HG02852 (cell line): ENCODE measurements at regions not wholly inside any gene's neighbourhood (a gene's known extent, or its start where the extent isn't known, plus 50 kb on each side); places are given as distances from the start of the nearest gene placed in this dataset.

Experiments
- ATAC-seq: cut with Tn5 transposase; IDR thresholded peaks from one replicate; pipeline ENCODE4 v1.9.1; 2021; ENCODE audit warnings: mild to moderate bottlenecking, moderate library complexity; ENCODE audit not compliant: unreplicated experiment

DNA sequence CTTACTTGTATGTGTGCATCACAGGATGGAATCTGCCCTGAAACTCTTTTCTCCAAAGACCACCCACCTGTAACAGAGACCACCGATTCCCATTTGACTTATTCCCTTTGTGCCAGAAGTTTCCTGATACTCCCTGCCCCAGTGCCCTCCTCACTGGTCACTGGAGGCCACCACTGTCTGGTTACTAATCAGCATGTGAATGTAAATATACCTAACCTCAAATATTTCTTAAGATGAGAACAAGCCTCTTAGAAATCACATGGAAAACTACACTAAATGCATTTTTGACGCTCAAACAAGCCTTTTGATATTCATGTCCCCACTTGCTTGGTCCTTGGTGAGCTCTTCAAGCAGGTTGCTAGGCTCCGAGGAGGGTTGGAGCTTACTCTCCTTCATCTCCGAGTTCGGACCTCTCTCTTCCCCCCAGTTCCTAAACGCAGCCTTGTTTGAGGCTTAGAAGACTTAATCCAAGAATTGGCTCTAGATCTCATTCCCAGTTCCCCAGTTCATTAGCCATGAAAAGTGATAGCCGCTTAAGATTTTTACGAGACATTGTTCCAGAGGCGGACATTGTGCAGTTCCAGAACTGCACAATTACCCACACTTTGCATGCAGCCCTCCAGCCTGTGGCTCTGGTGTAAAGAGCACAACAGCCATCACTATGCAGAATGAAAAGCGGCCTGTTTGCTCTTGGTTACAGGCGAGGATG, 579.2 kb upstream of the PSMD7 start:
- no peak for ATAC-seq

DNA sequence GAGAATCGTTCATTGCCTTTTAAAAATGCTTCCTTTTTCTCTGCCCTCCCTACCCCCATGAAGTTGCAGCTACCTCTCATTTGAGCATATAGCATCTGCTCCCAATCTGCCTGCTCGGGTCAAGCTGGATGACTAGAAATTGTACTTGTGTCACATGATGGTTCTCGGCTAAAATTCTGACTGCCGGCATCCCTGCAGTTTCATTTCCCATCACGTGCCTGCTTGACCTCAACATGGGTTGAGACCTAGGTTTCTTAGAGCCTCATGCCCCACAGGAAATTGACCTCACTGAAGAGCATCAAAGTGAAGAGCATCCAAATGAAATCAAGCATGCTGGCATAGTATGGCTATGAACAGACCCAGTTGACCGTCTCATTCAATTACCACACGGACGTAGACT, 581.6 kb upstream of the PSMD7 start:
- ATAC-seq = no peak

DNA sequence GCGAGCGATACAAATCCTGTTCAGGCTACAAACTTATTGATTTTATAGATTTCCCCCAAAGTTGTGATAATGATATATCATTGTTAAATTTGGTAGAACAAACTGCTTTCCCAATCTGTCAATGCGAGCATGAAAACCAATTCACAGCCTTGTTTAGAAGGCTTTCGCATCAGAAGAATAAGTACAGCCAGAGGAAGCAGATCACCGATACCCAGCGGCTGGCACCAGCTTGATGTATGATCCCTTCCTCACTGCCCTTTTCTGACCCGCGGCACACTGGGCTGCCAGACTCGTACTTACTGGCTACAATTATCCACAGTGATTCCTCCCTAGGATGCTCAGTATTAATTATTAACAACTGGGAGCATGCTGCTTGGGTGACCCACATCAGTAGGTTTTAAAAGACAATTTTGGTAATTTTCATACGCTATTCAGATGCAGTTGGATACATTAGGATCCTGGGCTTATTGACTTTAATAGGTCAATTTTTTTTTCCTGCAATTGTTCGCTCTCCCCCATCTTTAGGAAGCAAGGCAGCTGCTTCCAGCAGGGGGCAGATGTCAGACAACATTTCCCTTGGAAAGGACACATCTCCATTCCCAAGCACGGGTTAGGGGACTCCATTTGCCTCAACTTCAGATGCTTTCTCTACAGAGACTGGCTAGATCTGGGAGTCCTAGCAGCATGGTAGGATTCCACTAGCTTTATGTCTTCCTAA, 582.7 kb upstream of the PSMD7 start:
- ATAC-seq = no peak

DNA sequence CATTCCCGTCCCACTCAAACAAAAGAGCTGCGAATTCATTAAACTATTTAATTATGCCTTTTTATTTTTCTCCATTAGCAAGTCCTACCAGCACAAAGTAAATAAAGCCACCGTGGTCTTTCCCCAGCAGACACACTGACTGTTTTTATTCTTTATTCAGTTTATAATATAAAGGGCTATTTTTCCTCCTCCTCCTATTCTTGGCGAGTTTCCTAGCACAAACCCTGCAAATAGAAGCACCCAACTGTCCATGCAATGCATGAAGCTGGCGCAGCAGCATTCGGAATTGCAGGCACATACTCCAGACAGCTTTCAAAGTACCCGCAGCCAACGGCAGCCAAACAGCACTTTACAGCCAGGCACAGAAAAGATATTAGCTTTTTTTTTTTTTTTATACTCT, 583.4 kb upstream of the PSMD7 start:
- no peak for ATAC-seq

DNA sequence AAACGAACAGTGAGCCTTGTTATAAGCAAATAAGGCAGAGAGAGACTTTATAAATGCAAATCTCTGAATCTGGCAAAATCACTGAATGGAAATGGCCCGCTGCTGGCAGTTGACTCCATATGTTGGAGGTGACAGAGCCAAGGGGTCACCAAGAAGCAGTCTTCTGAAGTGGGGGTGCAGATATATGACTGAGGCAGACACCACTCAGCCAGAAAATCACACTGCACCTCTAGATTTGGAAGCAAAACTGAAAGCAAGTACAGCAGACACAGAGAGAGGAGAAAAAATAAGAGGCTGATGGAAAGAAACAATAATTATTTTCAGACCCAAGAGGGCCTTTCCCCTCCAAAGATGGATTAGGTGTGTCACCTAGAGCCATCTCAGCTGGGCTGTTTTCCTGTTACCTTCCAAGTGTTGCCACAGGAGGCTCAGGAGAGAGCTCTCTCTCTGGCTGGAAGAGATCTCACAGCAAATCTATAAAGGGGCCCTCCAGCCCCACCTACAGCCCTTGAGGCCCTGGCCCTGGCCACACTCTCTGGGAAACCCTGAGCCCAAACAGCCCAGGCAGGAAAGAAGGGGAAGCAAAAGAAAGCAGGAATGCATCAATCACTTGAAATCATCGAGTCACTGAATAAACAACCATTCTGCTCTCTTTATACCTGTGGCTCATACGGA, 585.1 kb upstream of the PSMD7 start:
- ATAC-seq = no peak

DNA sequence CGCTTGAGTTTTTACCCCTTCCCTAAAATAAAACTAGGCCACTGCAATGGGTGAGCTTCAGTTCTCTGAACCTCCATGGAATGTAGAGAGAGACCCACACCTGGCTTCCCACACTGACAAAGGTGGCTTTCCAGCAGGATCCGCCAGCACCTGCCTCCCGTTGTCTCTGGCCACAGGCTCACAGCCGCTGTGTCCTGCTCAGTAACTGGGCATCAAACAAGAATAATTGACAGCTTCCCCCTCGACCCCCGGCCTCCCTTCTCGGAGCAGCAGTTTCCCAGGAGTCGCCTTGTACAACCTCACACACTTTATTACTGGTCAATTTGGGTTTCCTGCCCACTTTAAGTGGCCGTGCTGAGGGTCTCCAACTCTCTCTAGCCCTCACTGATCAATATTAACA, 586.1 kb upstream of the PSMD7 start:
- ATAC-seq = no peak

DNA sequence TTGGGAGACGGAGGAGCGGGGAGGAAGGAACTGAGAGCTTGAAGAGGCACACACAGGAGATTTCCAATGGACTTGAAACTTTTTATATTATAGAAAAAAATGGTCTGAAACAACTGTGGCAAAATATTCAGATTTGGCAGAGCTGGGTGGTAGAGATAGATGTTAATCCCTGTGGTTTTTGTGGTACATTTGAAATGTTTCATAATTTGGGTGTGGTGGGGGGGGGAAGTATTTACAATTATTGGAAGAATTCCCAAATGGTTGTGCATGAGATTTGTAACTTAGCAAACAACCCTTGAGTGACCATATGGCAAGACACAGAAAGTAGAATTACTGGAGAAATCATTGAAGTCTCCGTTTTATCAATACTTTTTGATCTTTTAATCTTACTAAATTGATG, 588.8 kb upstream of the PSMD7 start:
- no peak for ATAC-seq

DNA sequence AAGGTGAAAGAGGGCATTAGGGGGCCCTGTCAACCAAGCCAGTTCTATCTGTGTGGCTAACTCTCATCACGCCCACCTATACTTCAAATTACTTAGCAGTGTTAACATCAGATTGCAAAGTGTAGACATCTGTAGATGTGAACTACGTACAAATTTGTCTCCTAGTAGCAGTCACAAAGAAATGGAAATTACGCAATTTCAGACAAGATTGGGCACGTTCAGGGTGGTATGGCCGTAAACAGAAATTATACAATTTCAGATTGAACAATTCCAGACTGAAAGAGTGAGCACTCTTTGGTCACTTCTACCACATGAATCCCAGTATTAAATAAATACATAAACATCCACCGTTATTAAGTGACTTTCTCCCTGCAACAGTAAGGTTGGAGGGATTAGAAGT, 592.7 kb upstream of the PSMD7 start:
- ATAC-seq = no peak

DNA sequence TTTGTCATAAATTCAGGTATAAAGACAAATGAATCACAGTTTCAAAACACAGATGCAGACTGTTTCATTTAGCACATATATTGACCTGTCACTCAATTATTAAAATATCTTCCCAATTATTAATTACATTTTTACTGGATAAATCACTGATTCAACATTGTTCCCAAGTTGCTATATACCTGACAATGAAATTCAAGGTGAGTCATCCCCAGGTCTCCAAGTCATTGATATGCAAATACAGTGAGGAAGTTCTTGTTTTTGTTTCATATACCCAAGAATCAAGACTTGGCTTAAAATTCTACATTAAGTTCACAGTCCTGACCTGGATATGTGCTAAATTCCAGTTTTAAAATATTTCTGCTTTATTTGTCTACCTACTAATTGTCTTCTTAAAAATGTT, 599.3 kb upstream of the PSMD7 start:
- ATAC-seq = no peak

DNA sequence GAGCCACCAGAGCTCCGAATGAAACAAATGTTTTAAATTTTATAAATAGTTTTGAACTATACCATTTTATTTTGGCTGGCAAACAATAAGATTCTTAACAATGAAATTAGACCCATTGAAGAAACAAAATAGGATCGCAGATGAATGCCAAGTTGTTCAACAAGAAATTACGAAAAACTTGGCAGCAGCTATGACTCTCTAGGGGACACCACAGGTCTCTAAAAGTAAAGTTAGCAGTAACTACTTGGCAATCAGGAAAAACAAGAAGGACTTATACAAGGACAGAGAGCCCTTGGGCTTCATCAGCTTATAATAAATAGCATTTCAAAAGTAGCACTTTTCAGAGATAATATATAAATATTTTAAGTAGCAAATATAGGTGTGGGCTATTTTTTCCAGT, 603.8 kb upstream of the PSMD7 start:
- no peak for ATAC-seq

DNA sequence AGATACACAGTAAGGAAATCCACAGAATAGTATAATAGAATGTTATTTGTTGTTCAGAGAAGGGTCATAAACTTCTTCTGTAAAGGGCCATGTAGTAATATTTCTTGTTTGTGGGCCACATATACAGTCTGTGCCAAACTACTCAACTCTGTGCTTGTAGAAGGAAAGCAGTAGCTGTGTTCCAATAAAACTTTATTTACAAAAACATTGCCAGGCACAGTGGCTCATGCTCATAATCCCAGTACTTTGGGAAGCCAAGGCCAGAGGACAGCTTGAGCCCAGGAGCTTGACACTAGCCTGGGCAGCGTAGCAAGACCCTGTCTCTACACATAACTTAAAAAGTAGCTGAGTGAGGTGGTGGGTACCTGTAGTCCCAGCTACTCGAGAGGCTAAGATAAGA, 612.8 kb upstream of the PSMD7 start:
- no peak for ATAC-seq

DNA sequence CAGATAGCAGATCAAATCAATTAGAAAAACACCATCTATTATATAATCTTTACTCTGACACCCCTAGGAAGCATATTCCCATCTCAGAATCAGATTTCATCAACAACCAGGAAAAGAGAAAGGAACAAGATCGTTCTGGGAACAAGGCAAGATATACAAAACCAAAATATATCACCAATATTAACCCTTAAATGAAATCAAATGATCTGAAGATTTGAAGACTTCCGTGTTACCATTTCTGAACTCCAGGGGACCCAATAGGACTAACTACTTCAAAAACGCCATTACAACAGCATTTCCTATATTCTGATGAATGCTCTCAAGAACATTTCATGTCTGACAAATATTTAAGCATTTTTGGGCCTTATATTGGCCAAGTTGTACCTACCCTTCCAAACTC, 624.2 kb upstream of the ZFHX3 start:
- no peak for ATAC-seq

DNA sequence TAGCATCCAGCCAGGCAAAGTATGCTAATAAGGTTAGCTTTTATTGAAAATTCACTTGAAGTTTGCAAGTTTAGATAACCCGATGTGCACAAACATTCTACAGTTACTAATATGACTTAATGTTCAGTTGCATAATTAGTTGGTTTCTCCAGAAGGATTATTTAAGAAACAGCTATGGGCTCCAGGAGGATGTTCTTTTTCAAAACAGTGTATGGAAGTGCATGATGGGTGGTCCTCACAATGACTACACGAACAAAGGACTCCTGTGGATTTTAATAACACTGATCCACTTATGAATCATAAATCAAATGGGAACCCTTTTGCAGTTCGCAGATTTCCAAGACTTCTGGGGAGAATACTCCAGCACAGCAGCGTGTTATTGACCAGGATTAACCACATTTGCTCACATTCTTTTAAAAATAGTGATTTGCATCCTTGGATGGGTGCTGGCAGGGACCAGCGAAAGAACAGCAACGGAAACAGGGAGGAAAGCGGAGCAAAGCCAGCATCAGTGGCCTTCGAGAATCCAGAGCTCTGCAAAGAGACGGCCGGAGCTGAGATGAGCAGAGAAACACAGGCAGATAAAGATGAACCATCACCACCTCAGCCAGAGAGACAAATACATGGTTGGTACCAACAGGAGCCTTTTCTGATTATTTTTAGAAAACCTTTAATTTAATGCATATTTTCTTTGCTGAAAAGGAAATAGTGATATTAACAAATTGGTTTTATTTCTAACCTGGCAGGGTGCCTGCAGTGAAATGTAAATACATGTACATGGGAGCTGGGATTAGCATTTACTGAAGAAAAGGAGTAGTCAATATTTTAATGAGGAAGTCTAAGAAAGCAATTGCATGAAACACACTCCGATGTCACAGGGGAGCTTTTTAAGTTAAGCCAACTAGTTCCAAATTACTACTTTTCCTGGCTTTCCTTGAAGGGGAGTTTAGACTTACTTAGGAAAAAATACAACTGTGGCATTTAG, 623.2 kb upstream of the ZFHX3 start:
- ATAC-seq = no peak

DNA sequence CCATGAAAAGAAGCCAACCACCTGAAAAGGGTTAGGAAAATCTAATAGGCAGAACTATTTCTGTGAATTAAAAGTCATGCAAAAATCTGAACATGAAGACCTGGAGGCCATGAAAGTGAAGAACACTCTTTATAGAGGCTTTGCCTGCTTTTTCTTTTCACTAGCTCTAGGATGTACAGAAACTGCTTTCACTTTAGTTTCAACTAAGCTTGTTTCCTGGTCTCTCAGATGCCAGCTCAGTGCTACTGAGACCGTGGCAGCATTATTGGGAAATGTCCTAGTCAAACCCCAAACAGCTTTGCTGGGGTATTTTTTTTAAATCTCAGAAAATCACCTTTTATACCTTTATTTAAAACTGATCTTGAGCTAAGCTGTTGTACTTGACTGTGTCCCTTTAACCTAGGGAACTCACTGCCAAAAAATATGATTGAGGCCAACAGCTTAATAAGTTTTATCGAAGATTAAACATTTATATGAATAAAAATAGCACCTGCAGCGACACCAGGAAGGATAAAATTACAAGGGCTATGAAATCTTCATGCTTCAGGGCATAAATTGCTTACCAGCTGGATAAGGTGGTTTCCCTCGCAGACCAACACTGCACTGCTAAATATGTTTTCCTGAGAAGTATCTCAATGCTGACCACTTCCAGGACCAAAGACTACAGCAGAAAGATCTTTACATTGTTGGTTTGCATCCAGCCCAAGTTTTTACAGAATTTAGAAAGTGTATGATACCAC, 621.8 kb upstream of the ZFHX3 start:
- no peak for ATAC-seq

DNA sequence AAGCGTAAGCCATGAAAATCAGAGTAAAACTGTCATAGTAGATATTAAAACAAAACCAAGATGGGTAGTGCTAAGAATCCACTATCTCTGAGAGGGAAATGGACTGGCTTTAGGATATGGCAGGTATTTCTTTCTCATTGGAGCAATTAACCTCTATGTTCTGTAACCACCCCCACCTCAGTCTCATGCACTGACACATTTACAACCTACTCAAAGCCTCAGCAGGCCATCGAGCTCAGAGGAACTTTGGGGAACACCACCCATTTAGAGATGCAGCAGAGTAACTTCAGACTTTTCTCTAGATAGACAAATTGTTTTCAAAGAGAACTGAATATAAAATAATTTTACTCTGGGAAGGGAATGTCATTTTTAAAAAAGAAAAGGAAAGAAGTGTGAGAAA, 615.8 kb upstream of the ZFHX3 start:
- no peak for ATAC-seq

DNA sequence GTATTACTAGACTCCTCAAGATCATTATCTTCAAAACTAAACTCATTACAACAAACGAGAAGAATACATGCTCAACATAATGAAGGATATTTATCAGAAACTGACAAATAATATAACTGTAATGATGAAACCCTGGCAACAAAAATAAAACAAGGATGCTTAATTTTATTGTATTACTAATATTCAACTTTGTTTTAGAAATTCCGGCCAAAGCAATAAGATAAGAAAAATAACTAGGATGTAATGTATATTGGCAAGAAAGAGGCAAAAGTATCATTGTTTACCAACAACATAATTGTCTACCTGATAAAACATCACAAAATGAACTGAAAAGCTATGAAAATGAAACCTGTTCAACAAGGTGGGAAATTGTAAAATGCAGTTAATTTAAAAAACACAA, 588.3 kb upstream of the ZFHX3 start:
- ATAC-seq = no peak

DNA sequence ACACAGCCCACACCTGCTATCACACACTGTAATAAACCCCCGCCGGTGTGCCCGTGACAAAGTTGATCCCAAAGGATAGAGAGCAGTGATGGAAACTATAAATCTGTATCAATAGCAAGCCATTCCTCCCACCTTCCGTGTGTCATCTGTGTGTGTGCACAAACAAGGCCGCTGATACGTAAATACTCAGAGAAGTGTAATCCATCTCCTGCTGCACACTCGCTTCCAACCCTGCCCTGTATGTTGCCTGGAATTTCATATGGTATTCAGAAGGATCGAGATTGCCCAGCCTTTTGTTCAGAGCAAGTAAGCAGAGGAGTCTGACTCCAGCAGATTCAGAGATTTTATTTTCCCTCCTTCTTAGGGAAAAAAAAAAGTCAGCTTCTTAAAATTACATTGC, 581.1 kb upstream of the ZFHX3 start:
- no peak for ATAC-seq

DNA sequence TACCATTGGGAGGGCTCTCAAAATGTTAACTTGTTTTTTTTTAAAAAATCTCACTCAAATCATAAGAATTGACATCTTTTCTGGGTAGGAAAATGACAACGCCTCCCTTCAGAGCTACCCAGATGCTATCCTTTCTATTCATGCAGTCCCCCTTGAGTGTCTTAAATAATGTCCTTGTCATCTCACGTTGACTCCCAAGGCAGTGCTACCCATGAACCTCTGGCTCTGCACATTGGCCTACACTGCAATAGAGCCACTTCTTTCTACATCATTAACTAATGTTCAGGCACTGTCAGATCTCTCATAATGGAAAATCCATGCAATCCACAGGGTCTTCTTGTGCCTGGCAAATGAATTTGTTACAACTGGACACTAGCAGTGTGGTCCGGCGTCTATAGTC, 569.8 kb upstream of the ZFHX3 start:
- no peak for ATAC-seq

DNA sequence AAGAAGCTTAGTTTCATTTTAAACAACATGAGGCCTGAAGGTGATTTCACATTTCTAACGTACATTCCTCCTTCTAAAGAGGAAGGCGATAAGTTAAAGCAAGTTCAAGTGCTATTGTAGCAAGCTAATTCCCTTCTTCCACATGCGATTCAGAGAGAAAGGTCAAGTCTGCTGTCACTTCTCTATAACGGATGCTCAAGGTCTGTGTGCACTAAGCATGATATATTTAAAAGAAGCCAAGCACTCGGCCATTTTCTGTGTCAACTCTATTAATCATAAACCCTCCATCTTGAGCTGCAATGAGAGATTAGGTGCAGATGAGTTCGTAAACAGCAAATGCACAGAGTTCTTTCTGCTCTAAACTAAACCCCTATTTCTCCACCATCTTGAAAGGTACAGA, 568.8 kb upstream of the ZFHX3 start:
- no peak for ATAC-seq

DNA sequence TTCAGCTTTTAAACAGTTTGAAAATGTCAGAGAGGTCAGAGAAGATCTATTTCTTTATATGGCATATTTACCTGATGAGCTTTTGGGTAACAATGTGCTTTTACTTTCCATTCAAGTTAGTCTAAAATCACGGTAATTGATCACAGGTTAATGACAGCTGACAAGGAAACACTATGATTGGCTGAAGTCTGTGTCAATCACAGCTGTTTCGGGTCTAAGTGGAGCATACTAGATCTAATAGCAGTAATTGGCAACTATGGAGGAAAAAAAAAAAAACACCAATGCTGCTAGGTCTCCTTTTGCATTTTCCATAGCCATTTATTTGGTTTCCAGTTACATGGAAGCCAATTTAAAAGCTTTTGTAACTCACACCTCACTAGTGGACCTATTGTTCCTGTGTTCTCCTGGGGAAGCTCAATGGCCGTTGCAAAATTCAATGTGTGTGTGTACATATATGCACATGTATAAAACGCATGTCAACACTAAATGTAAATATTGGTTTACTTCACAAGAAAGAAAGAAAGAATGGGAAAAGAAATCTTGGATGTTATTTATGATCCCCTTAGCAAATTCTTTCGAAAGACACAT, 568.3 kb upstream of the ZFHX3 start:
- no peak for ATAC-seq
